HG02588 (cell line): ENCODE measurements at regions not wholly inside any gene's neighbourhood (a gene's known extent, or its start where the extent isn't known, plus 50 kb on each side); places are given as distances from the start of the nearest gene placed in this dataset.
A peak's percentile ranks its signal among the peaks of the same experiment; 100 is the strongest.

Experiments
- ATAC-seq: cut with Tn5 transposase; IDR thresholded peaks from one replicate; pipeline ENCODE4 v1.9.1; 2021; ENCODE audit warnings: mild to moderate bottlenecking, moderate library complexity; ENCODE audit not compliant: unreplicated experiment

DNA sequence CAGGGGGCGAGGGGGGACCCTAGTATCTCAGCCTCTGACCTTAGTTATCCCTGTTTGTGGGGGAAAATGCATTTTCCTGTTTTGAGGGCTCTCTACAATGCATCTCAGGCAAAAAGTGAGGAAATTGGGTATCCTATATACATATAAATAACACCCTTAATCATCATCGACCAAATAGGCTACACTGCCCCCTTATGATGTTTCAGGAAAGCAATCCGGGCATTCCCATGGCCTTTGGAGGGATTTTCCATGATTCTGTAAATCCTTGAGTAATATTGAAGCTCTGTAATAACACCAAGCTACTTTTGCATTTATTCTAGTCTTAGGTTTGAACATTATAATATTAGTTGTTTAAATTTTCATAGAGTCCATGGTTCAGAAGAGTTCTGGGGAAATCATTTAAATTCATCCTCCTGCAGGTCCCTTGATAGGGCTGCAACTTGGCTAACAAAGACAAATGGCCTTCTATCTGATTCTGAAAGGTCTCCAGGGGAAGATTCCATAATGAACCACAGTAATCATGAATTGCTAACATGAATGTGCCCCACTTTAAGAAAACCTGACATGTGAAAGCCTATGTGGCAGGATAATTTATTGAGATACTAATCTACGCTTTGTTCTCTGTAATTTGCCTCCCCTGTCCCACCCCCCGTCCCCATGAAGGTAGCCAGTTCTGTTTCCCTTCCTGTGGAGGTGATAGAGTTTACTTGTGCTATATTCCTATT, 91.5 kb upstream of the SCOC start:
- no peak for ATAC-seq

DNA sequence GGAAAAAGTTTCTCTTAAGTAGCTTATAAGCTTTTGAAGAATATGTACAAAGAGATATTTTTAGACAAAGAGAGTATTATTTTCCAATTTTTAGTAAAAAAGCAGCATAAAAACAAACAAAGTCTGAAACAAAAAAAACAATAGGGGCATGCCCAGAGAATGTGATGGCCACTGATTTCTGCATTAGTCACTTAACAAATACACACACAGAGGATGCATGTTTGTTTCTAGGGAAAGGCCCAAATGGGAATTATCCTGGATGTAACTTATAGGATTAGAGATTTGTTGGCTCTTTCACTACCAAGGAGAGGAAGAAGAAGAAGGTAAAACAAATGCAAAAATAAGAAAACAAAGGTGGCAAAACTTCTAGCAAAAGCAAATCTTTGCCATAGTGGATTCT, 95.9 kb upstream of the SCOC start:
- ATAC-seq: no peak

DNA sequence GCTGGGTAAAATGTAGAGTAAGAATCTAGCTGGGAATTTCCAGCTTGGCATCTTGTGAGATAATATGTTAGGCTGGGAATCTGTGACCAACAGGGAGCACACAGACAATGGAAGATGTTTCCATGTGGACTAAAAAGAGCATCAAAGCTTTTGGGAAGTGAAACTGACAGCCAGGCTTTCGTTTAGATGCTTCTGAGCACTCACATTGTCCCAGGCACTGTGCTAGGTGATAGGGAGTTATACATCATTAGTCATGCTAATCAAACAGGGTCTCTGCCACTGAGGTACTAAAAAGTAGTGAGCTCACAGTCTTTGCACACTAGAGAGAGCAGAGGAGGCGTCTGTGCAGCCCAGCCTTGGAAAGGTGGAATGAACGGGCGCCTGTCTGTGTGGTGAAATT, 101.9 kb upstream of the SCOC start:
- ATAC-seq: no peak

DNA sequence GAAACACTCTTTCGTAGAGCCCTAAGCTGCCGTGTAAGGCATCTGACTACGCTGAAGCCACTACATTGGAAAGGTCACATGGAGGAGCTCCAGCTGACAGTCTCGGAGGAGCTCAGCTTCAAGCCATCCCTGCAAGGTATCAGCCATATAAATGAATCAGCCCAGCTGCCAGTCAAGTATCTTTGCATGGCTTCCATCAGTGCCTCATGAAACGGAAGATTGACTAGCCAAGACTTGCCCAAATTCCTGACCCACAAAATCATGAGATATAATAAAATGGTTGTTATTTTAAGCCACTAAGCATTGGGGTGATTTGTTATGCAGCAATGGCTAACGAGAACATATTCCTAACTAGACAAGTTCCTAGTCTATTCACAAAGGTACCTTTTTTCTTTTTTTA, 104.1 kb upstream of the SCOC start:
- ATAC-seq: no peak

DNA sequence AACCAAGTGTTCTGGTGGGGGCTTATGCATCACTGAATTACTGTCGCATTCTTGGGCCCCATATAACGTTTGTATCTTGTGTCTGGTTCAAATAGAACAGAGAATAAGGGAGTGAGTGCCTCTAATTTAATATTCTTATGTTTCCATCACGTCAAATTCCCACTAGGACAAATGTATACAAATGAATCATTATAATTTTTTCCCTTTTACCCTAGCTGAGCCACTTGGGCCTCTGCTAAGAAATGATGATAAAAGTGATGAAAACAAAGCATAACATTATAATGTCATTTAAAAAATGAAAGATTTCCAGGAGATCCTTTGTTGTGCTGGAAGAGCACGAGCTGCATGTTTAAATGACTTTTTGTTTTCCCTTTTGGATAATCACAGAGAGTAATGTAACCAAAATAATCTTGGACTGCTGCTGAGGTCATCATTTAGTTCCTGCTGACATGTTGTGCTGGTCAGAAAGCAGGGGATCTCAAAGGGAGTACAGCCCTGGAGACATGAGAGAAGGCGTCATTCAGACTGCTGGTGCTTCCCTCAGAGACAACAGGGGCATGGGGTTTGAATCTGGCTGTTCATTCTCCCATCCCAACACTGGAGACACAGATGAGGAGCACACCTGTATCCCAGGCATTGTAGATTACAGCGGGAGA, 105.1 kb upstream of the SCOC start:
- ATAC-seq: no peak

DNA sequence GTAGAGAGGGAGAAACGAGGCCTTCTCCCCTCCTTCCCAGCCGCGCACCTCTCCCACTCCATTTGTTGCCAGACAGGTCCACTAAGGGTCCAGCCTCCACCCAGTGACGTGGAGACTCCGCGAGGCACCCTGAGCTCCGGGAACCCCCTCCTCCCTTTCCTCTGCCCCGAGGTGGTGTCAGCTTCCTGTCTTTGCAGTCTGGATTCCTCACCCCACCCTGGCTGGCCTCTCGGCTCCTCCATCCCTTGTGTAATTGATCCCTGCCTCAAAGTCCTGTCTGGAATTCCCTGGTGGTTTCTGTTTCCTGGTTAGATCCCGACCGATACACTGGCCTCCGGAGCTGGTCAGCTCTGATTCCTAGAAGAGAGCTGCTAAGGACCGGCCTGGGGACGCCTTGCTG, 105.9 kb upstream of the SCOC start:
- ATAC-seq: no peak

DNA sequence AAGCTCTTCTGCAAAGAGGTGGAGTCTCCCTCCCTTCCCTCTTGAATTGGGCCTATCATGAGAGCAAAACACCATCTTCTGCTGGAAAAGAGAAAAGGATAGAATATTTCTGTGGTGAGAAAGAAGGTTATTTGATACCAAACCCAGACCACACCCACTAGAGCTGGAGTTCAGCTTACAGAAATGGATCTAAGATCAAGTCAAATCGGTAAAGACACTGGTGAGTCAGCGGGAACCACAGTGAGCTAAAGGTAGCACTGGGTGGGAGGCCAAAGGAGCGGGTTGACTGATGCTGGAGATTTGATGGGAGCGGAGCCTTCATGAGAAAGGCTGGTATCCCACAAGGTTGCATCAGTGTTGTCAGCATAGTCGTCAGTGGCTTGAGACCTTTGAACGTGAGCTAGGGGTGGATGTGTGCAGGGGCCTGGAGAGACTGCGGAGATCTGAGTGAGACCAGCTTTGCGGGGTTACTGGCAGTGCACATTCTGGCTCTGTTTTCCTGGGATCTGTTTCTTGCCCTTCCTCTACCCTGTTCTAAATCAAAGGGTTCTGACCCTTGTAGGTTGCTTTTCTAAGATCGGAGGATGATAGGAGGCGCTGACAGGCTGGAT, 106.4 kb upstream of the SCOC start:
- no peak for ATAC-seq

DNA sequence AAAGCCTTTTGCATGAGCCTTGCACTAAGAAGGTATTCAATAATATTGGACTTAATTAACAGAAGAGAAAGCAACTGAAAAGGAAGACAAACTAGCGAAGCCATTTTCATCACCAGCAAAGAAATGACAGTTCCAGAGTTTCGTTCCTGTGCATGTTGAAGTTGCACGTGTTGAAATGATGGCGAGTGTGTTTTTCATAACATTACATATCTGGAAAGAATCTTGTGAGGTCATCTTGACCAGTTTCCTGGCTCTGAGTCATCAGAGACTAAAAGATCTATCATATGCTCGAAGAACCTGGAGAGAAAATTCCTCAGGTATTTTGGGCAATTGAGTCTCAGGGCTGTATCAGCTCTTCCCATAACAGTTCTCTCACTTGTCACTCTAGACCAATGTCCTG, 106.2 kb upstream of the MAML3 start:
- no peak for ATAC-seq

DNA sequence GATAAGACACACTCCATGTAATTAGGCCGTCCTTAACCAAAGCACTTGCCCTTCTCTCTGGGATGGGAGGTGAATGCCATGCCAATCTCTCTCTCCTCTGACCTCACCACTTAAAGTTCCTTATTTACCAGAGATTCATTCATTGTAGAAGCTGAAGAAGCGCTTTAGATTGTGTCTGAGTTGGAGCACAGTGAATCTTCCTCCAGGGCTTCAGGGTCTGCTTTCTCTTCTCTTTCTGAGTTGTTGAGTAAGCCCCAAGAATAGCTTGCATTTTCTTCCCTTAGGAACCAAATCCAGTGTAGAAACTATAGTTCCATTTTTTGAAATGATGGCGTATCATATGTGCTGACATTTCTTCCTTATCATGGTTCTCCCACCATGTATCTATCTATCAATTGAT, 104.5 kb upstream of the MAML3 start:
- ATAC-seq: no peak

DNA sequence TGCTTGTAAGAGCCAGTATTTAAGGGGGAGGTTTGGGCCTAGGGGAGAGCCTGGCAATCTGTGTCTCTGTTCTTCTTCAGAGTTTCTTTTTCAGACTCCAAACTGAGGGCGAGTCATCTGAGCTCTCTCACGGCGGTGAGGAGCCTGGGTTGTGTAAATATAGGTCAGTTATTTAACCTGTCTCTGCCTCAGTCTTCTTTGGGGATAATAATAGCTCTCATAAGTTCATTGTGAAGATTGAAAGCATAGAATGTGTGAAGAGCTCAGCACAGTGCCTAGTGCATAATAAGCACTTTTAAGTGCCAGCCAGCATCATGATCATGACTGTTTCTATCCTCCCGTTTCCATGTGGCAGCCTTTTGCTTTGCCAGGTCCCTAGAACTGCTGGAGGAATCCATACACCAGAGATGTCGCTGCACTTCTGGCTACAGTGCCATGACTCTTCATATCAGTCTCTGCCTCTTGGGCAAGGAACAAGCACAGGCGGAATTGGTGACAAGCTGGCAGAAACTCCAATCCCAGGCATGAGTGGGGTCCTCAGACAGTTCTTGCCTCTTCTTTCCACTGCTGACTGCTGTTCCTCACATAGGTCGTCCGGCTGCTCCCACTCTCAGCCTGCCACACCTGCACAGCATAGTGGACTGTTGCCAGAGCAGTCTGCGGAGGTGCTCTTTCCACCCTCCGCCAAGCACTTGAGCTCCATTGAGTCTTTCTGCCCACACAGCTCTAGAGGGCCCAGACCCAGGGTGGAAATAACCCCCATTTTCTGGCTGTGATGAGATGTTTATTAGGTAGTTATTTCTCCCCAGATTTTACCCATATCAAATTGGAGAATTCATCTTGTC, 103.7 kb upstream of the MAML3 start:
- ATAC-seq: no peak

DNA sequence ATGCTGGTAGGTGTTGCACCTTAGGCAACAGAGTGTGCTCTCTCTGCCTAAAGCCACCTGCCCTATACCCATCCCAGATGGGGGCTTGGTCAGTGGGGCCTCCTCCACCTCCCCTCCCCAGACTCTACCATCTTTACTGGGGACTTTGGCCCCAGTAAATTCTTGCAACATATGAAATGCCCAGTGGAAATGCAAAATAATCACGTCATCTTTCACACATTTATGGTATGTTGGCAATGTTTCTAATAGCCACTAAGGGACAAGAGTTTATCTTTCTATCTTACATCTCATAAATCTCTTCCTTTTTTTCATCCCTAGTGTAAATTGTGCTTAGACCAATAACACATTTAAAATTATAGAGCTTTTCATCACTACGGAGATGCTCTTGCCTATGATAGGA, 103.0 kb upstream of the MAML3 start:
- ATAC-seq: no peak

DNA sequence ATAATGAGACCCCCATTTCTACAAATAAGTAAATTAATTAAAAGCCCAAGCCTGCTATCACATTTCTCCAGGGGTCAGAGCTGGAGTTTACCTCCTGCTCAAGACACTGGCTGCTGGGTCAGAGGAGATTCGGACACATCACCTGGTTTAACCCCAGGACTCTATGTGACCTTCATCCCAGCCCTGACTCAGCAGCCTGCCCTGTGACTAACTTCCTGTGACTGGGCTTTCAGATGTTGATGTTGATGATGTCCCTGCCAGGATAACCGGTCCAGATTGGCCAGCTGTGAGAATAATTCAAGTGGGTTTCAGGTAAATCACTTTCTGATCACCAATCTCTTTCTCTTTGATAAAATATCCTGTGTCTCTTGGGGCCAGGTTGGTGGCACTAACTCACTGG, 102.4 kb upstream of the MAML3 start:
- no peak for ATAC-seq

DNA sequence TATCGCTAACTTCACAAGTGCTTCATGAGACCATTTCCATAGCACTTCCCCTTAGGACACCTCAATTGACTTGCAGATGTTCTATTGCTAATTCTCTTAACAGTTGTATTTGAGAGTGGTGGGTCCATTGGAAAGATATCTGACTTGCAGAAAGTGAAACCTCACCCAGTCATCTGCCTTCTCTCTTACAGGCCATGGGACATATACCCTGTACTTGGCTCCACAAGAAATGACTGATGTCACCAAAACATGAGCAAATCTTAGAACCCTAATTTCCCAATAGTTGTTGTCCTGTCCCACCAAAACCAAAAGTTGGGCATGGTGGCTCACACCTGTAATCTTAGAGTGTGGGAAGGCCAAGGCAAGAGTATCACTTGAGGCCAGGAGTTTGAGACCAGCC, 101.9 kb upstream of the MAML3 start:
- ATAC-seq: no peak

DNA sequence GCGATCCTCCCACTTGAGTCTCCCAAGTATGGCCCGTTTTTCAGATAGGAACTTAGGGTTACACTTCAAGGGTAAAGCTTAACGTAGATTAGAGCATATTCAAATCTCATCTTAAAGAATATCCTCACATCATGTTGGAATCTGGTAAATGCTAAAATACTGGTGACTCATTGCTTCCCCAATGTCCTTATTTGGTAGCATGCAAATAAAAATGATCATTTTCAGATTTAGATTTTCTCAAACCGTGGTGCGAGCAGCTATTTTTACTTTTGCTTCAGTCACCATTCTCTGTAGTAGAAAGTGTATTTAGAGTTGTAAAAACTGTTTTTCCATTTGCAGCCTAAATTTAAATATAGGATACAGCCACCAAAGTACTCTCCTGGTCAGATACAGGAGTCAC, 101.5 kb upstream of the MAML3 start:
- ATAC-seq: no peak

DNA sequence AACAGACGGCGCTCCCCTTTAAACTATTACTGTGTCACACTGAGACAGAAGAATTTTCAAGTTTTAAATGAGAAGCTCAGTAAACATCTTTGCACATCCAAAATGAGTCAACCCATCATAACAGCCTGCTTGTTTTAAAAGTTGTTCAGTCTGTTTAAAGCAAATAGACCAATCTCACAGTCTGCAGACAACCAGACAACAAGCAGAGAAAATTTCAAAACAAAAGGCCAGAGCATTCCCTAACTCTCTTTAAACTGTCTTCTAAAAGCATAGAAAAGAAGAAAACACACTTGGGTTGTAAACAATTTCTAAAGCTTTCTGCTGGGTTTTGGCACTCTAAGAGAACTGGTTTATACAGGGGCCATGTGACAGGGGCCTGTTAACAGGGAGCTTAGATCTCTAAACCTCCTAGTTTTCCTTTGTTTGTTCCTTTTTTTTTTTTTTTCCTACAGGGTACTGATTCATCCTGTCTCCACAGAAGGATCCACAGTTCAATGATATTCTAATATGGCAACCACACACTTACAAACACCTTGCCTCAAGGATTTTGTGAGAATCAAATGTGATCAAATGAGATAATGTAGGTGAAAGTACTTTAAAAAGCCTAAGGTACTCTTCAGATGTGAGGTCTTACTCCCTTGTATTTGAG, 100.8 kb upstream of the MAML3 start:
- no peak for ATAC-seq

DNA sequence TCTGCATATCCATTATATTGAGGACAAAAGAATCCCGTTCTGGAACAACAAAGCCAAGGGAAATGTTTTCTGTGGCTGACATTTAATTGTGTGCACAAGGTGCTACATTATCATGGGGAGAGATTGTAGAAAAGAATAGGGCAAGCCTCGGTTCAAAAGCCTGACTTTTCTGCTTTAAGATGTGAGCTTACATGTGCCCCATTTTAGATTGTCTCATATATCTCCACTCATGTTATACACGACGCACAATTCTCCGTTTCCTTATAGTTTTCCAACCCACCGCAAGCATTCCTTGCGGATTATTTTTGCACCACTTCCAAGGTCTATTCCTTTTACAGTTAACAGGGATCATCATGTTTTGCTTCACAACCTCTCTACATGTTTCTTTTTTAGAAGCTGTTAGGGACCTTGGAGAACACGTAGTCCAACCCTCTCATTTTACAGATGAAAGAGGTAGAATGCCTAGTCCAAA, 99.6 kb upstream of the MAML3 start:
- ATAC-seq: no peak

DNA sequence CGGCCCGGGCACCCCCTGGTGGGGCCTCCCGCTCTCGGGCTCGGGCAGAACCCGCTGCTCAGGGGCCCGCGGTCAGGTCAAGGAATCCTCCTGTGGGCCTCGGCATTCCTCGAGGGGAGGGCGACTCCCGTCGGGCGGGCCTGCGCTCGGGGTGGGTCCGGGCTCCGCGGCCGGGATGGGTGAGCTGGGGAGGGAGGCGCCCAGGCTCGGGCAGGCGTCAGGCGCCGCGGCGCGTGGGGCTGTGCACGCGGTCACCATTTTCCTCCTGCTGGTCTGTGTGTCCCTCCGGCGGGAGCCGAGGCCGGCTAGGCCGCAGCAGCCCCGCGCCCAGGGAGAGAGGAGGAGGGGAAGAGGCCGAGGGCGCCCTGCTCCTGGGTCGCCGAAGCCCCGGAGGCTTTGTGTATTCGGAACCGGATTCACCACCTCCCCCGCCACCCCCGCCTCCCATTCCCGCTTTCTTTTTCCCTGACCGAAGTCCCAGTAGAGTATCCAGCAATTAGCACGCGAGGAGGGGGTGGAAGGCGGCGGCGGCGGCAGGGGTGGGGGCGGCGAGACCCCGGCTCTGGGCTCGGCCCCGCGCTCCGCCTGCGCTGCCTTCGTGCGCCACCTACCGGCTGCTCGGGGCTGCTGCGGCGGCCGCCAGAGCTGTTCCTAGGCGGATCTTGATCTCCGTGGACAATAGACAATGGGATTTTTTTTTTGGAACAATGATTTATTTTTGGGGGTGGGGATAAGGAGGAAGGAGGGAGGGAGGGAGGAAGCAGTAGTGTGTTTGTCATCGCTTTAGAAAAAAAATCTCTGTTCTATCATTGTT, 99.0 kb upstream of the MAML3 start:
- peak; percentile 72 for ATAC-seq

DNA sequence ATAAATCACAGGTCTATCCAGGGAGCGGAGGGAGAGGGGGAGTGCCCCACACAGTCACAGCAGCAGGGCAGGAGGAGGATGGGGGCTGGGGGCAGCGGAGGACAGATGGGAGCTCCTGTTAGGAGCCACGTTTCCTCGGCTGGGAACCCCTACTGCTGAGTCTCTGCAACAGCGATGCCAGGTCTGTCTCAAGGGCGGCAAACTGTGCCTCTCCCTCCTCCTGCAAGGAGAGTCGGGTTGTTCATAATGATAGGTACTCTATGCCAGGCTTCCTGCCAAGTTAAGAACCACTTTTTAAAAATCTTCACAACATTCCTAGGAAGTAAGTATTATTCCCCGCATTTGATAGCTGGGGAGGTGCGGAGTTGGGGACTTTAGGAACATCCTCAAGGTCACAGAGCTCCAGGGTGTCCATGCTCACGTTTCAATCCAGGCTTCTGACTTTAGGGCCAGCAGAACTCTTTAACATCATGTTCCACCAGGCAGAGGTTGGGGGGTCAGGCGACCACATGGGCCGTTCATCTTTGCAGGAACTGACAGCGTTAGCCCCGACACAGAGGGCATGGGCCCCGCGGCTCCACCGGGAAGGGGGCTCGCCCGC, 98.3 kb upstream of the MAML3 start:
- no peak for ATAC-seq

DNA sequence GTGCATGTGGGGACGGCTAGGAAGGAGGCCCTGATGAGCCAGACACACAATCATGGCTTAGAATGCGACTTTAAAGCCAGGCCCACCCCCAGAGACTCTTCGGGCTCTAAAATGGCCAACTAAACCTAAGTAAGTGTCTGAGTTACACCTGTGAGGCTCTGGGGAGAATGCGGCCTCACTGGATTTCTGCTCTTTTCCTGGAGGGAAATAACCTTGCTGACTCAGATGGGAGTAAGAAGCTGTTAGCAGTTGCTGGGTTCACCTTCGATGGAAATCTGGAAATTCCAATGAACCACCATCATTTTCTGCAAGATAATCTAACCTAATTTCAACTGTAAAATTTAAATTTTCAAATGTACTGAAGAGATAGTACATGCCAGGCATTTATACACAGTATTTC, 97.6 kb upstream of the MAML3 start:
- ATAC-seq: no peak
